ENCODE measurements at regions not wholly inside any gene's neighbourhood (a gene's known extent, or its start where the extent isn't known, plus 50 kb on each side); places are given as distances from the start of the nearest gene placed in this dataset.

GRCh38 chr4:162683659-162684370, 482.9 kb downstream of the NAF1 start:
- TF ChIP-seq, protein P1, sequence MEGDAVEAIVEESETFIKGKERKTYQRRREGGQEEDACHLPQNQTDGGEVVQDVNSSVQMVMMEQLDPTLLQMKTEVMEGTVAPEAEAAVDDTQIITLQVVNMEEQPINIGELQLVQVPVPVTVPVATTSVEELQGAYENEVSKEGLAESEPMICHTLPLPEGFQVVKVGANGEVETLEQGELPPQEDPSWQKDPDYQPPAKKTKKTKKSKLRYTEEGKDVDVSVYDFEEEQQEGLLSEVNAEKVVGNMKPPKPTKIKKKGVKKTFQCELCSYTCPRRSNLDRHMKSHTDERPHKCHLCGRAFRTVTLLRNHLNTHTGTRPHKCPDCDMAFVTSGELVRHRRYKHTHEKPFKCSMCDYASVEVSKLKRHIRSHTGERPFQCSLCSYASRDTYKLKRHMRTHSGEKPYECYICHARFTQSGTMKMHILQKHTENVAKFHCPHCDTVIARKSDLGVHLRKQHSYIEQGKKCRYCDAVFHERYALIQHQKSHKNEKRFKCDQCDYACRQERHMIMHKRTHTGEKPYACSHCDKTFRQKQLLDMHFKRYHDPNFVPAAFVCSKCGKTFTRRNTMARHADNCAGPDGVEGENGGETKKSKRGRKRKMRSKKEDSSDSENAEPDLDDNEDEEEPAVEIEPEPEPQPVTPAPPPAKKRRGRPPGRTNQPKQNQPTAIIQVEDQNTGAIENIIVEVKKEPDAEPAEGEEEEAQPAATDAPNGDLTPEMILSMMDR (IDR thresholded peaks at IDR 0.05; ENCODE audit: low read depth, low read length) = no peak
- no peak overlapping the region for H3K4me3 ChIP-seq (replicated peaks in 1 of 2; ENCODE audit: low read depth in 2 of 2, low read length in 2 of 2)
- peak; percentile 0 to 39 for DNase-seq (ENCODE audit: low read depth in 2 of 2)

DNA sequence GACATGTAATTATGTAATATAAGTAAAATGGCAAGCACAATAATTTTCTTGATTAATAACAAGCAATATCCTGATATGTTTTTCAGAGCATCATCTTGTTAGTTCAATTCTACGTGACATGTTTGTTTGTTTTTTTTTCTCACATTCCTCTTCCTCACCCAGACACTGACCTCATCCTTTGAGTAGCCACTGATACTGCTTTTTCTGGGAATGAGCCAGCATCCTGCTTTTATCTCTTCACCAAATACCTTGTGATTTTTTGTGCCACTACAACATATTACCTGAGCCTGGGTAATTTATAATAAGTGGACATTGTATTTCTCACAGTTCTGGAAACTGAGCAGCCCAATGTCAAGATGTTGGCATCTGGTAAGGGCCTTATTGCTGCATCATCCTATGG, 484.0 kb downstream of the NAF1 start:
- H3K4me3 ChIP-seq (replicated peaks in 1 of 2; ENCODE audit: low read depth in 2 of 2, low read length in 2 of 2) = no peak overlapping the region
- no peak for DNase-seq (ENCODE audit: low read depth in 2 of 2)
- TF ChIP-seq, protein P1 (IDR thresholded peaks at IDR 0.05; ENCODE audit: low read depth, low read length) = no peak

GRCh38 chr4:162681212-162681611, 485.5 kb downstream of the NAF1 start:
- no peak overlapping the region for H3K4me3 ChIP-seq (replicated peaks in 1 of 2; ENCODE audit: low read depth in 2 of 2, low read length in 2 of 2)
- no peak for DNase-seq (ENCODE audit: low read depth in 2 of 2)
- TF ChIP-seq, protein P1 (IDR thresholded peaks at IDR 0.05; ENCODE audit: low read depth, low read length) = no peak

DNA sequence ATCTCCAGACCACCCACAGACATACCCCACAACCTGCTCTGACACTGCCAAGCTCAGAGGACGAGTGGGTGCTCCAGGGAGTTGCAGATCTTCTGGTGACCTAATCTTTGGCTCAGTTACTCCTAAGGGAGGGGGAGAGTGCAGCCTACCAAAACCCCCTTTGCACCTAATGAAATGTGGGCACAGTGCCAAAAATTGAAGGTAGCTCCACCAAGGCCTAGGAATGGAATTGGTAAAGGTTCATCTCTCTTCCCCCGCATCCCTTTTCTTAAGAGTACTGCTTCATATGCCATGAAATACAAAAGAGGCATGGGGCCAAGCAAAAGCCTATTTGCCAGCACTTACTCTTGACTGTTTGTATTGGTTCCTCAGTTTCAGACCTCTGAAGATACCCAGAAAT, 491.0 kb downstream of the NAF1 start:
- no peak overlapping the region for H3K4me3 ChIP-seq (replicated peaks in 1 of 2; ENCODE audit: low read depth in 2 of 2, low read length in 2 of 2)
- TF ChIP-seq, protein P1 (IDR thresholded peaks at IDR 0.05; ENCODE audit: low read depth, low read length) = no peak
- DNase-seq (ENCODE audit: low read depth in 2 of 2) = no peak

GRCh38 chr4:162661913-162662312, 498.1 kb upstream of the FSTL5 start:
- DNase-seq (ENCODE audit: low read depth in 2 of 2) = no peak
- no peak overlapping the region for H3K4me3 ChIP-seq (replicated peaks in 1 of 2; ENCODE audit: low read depth in 2 of 2, low read length in 2 of 2)
- TF ChIP-seq, protein P1 (IDR thresholded peaks at IDR 0.05; ENCODE audit: low read depth, low read length) = no peak

- H3K4me3 ChIP-seq (replicated peaks in 1 of 2; ENCODE audit: low read depth in 2 of 2, low read length in 2 of 2) = no peak overlapping the region
- TF ChIP-seq, protein P1 (IDR thresholded peaks at IDR 0.05; ENCODE audit: low read depth, low read length) = no peak
- no peak for DNase-seq (ENCODE audit: low read depth in 2 of 2)
Measured at GRCh38 chr4:162659716-162660115, 495.9 kb upstream of the FSTL5 start.

- no peak overlapping the region for H3K4me3 ChIP-seq (replicated peaks in 1 of 2; ENCODE audit: low read depth in 2 of 2, low read length in 2 of 2)
- no peak for DNase-seq (ENCODE audit: low read depth in 2 of 2)
- TF ChIP-seq, protein P1 (IDR thresholded peaks at IDR 0.05; ENCODE audit: low read depth, low read length) = no peak
Measured at GRCh38 chr4:162657966-162658365, 494.2 kb upstream of the FSTL5 start.
